ENCODE measurements at regions not wholly inside any gene's neighbourhood (a gene's known extent, or its start where the extent isn't known, plus 50 kb on each side); places are given as distances from the start of the nearest gene placed in this dataset.

DNA sequence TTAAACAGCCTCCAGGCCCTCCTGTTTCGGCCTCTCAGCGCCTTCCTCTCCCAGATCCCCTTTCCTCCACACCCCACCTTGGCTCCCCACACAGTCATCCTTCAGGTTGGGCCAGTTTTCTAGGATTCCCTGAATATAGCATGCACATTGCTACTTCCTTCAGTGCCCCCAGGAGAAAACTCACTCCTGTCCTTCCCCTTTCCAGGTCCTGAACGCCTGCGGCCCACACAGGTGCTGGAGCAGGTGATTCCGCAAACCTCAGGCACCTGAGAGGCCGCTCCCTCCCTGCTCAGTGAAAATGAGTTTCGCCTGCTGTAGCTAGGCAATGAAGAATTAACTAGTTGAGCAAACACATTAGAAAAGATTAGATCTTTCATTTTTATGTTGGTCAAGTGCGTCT lies 185.0 kb downstream of the MED10 start:
- no peak for DNase-seq

DNA sequence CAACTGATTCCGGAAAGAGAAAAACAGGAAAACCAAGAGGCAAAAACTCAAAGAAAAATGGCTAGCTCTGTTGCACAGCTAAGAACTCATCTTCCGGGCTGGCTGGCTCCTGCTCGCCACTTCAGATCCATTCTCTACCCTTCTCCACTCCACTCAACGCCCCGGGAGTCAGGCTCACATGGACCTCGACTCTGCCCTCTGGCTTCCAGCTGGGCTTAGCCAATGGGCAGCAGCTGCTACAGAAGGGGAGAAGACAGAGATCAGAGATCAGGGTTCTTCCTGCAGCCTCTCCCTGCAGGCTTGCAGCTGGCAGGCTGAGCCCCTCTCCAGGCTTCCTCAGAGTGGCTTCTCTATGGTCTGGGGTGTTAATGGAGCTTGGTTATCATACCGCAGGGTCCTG lies 187.5 kb downstream of the MED10 start:
- no peak for DNase-seq

DNA sequence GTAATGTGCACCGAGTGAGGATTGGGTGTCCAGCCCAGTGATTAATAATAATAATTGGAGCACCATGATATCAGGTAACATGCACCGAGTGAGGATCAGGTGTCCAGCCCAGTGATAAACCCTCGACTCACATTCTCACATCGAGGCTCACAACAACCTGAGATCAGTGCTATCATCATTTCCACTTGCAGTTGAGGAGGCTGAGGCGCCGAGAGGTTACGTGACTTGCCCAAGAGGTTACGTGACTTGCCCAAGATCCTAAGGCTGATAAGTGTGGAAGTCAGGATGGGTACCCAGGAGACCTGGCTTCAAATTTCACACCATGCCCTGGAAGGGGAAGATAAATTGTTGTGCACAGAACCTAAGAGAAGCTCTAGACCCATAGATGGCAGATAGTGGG lies 189.4 kb downstream of the MED10 start:
- DNase-seq: no peak

DNA sequence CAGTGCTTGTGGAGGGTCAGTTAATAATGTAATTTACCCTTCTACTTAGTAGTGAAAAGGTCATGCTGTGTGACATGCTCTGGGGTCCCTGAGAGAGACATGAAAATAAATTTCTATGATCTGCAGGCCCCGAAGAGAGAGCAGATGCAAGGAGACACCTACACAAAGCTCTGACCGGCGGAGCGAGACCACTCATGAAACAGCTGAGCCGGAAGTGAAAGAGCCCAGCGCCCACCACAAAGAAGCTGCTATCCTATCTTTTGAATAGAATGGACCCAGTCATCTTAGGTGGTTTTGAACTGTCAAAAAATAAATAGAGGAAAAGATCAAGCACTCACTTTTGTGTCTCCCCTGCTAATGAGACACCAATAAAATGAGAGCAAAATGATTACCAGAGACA lies 190.0 kb downstream of the MED10 start:
- DNase-seq: no peak

DNA sequence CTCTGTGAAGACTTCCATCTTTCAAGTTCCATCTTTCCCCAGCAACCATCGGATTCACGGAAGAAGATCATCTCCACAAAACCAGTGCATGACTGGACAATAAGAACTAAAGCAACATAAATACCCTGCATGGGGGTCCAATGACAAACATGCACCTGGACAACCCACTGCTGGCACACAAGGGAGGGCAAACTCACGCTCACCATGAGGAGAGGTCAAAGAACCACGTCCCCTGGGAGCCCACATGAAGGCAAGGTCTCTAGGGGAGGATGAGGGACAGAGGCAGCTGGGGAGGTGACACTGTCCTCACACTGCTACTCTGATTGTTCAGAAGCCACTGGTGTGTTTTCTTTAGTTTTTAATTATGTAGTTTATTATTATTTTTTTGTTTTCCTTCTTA lies 190.8 kb downstream of the MED10 start:
- DNase-seq: no peak

DNA sequence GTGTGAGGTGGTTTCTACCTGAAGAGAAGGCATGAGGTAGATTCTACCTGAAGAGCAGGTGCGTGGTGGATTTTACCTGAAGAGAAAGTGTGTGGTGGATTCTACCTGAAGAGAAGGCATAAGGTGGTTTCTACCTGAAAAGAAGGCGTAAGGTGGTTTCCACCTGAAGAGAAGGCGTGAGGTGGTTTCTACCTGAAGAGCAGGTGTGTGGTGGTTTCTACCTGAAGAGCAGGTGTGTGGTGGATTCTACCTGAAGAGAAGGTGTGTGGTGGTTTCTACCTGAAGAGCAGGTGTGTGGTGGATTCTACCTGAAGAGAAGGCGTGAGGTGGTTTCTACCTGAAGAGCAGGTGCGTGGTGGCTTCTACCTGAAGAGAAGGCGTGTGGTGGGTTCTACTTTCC lies 192.8 kb downstream of the MED10 start:
- no peak for DNase-seq

DNA sequence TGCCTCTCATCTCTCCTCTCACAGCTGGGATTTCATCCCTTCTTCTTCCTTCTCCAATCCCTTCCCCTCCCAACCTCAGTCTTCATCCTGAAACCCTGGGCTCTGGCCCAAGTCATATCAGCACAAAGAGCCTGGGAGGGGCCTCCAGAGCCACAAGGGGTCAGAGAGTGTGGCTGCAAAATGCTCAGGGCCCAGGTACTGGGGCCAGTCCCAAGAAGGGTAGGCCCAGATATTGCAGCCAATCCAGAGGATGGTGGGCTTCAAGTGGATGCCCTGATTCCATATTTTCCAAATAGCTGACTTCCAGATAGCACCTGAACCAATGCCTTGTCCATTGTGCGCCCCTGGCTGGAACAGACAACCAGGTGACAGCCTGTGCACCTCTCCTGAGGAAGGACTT lies 193.9 kb downstream of the MED10 start:
- no peak for DNase-seq

DNA sequence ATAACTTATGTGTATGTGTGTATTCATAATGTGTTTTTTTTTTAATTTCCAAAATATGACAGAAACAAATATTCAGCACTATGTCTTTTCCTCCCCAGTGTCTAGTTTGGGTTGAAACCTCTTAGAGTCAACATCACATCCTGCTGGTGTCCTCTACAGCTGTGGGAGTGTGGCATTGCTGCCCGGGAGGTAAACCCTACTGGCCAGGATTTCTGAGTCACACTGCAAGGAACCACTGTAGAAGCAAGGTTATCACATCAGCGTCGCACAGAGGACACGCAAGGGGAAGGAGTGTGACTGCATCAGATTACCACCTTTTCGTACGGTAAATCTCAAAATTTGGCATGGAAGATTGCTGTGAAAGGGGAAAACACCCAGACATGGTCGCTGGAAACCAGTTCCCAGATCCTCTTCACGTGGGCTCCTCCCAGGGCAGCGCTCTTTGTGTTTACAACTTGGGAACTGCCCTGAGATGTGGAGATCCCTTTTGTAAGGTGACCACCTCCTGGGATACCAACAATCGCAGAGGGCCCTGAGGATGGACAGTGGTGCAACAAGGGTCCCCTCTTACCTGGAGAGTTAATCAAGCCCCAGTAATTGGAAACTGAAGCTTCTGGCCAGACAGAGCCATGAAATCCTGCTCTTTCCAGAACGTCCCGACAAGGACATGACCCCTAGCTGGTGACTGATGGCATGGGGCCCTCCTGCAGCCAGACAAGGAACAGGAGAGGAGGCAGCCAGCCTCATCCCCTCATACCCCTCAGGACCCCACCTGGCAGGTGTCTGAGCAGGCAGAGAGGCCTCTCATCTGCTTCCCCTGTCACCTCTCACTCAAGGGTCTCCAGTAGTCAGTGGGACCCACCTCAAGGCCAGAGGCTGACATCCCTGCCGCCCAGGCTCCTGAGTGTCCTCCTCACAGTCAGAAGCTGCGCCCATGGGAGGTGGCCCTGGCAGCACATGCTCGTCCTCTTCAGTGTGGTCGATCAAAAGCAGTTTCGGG lies 194.7 kb downstream of the MED10 start:
- DNase-seq: no peak

DNA sequence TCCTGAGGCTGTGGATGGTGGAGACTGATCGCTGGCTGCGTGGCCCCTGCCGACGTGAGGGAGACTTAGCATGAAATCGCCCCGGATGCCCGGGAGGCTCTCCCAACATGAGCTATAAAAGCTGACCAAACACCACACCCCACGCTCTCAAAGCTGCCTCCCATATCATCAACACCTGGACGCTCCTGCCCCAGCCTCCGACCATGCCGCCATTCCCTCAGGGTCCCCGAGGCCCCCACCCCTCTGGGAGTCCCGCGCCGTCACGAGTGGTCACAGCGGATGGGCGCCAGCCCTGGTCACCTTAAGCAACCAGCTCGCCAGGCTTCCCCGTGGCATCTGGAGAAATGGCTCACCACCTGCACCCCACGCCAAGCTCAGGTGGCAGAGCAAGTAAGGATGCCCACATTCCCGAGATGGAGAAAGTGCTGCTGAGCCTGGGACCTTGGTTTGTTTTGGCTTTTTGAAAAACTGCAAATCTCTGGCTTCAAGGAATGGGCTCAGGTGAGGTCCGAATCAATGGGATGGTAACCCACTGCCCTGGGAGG lies 196.0 kb downstream of the MED10 start:
- no peak for DNase-seq

DNA sequence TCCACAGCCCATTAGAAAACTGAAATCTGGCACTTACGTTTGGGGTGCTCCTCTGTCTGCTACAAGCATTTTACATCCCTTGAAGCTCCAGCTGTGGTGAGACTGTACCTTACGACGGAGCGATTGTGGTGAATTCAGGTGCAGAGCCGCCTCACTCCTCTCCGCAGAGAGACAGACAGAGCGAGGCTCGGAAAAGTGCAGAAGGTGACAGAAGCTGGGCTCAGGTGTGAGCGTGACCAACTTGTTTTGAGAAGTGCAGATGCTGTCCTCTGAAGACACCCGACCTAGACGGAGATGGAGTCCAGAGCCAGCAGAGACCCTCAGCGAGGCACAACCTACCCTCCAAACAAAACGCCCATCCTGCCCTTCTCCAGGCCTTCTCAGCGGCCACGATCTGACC lies 196.5 kb downstream of the MED10 start:
- no peak for DNase-seq

DNA sequence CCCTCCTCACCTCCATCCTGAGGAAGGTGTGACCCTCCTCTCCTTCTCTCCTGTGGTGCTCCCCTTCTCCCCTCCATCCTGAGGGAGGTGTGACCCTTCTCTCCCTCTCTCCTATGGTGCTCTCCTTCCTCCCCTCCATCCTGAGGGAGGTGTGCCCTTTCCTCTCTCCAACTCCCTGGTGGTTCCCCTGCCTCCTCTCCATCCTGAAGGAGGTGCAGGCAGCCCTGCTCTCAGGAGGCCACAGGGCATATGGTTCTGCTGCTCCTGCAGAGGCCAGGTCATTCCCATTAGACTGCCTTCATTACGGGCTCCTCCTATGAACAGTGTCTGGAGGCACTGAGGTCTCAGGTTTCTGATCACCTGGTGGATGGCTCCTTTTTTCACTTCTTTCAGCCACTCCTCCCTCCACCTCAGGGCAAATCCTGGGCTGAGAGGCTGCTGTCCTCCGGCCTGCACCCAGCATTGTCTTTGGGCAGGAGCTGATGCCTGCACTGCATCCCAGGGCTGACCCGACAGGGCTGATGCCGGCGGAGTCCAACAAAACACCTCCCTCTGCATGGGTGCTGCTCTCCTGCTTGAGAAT lies 197.1 kb downstream of the MED10 start:
- DNase-seq: no peak

DNA sequence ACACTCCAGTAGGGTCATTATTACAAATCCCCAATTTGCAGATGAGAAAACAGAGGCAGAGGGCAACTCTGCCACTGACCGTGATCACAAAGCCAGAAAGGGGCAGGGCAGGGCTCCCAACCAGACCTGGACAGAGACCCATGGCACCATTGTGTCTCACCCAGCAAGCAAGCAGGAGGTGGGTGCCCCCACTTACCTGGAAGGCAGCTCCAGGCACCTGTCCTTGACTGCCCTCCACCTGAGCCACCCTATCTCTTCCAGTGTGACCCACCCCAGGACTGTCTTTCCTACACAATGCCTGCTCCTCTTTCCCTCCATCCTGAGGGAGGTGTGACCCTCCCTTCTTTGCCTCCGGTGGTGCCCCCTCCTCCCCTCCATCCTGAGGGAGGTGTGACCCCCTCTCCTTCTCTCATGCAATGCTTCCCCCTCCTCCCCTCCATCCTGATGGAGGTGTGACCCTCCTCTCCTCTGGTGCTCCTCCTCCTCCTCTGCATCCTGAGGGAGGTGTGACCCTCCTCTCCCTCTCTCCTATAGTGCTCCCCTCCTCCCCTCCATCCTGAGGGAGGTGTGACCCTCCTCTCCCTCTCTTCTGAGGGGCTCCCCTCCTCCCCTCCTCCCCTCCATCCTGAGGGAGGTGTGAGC lies 198.0 kb downstream of the MED10 start:
- no peak for DNase-seq

DNA sequence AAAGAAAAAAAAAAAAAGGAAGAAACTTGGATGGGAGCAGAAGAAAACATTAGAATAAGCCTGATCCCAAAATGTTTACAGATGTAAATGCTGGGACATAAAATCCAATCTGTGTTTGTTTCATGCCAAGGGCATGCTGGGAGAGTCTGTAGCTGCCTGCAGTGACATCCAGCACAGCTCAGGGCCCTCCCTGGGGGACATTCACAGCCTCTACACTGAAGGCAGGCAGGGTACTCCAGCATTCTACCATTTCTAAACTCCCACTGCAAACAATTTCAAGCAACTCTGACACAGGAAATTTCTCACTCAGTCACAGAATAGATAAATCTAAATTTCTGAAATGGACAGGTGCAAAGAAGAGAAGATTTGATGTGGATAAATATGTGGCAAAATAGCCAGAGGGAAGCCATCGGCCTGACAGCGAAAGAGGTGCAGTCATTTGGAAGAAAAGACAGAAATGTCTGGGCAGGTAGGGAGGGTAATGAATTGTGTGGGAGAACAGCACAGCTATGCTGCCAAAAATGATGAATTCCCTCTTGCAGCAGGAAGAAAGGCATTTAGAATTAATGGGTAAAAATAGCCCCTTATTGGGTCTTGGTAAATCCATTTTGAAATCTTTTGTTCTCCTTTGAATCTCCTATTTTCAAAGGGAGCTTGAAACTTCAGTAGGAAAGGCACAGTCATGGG lies 199.4 kb downstream of the MED10 start:
- DNase-seq: no peak

DNA sequence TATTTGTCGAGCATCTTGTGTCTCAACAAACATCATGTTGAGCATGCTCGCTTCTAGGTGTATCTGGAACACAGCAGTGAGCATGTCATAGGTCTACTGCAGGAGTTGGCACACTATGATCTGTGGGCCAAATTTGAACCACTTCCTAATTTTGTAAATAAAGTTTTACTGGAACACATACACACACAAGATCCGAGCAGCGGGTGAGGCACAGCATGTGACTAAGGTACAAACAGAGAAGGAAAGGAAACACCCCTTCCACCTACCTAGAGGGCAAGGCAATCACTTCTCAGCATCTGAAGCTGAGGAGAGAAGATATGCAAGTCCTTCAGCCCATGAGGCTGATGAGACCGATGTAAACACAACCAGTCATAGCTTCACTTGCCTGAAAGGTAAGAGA lies 200.4 kb downstream of the MED10 start:
- no peak for DNase-seq

DNA sequence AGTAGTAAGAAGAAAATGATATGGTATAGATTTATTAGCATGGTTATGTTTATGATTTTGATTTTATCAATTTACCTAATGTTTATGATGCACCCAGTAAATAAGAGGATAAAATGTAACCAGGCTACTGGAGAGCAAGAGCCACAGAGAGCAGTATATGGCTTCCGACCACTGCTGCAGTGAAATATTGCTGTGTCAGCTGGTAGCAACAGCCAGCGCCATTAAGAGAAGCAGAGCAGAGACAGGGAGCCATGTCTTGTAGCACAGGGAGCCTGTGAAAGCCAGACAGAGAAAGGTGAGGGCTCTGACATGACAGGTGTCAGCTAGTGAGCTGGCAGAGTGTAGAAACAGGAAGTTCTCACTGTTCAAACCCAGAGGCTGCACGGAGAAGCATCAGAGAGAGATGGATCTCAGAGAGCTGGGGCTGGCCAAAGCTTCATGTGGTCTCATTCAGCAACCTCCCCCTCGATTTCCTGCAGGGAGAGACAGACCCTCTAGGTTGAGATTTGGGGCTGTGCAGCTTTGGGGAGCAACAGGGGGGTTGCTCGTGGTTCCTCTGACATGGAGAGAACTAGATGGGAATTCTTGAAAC lies 202.1 kb downstream of the MED10 start:
- DNase-seq: no peak

DNA sequence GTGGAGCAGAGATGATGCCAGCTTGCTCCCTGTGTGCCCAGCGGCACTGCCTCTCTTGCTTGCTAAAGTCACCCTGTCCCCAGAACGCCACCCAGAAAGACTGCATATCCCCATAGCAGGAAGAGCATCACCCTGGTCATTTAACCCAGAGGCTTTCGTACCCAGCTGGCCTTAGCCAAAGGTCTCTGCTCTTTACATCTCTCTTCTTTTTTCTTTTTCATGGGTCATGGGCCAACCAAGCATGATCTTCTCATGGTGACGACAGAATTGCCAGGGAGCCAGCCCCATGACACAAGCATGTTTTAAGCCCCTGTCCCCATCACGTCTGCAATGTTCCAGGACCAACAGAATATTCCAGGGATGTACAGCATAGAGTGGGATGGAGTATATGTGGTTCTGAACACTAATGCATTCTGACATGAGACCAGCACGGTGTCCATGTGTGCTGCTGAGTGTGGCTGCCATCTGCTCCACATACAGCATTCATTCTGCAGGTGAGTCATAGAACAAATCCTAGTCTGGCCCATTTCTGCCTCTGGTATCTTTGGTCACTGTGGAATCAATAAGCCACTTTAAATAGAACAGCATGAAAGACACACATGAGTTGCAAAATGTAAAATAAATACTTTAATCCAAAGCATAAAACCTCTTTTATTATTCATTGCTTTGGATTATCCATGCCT lies 203.0 kb downstream of the MED10 start:
- DNase-seq: no peak

DNA sequence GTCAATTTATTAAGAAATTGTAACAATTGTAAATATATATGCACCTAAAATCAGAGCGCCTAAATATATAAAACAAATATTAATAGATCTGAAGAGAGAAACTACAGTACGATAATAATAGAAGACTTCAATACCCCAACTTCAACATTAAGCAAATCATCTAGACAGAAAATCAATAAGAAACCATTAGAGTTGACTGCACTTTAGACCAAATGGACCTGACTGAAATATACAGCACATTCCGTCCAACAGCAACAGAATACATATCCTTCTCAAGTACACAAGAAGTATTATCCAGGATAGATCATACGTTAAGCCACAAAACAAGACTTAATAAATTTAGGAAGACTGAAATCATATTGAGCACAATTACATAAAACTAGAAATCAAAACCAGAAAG lies 208.7 kb downstream of the MED10 start:
- no peak for DNase-seq

DNA sequence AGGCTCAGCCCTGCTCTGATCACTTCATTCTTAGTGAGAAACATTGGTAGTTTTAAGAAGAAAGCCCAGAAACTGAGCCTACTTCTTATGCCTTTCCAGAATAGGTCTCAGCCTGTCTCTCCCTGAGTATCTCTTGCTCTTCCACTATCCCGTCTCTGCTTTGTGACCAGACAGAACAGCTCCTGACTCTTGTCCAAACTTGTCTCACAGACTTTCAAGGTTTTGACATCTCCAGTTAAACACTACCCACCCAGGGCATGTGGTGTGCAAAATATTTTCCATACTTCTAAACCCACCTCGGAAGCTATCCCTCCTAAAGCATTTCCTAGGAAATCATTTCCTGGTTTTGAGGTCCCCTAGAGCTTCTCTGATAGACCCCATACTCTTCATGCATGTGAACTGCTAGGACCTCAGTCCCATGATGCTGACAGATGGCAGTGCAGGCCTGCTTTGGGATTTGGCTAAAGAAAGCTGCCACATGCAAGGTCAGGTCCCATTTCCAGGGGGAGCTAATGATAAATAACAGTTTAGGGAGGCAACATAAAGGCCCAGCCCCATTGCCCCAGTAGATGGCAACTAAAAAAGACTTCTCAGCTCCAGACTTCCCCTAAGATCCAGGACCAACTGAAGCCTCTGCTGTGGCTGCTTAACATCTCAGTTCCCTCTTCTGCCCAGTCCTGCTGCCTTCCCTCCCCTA lies 211.5 kb downstream of the MED10 start:
- no peak for DNase-seq

DNA sequence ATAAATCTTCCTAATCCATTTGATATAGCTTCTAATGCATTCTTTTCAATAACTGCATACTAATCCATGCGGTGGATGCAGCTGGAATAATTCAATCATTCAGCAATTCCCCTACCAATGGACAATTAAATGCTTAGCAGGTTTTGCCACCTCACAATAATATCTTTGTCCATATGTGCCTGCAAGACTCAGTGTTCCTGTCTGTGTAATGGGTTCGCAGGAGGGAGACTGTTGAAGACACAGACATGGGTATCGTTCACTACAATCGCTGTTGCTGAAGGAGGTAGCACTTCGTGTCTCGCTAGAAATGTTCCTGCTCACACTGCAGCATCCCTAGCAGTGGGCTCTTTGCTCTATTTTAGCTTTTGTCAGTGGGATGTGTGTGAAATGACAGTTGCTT lies 214.4 kb downstream of the MED10 start:
- no peak for DNase-seq

DNA sequence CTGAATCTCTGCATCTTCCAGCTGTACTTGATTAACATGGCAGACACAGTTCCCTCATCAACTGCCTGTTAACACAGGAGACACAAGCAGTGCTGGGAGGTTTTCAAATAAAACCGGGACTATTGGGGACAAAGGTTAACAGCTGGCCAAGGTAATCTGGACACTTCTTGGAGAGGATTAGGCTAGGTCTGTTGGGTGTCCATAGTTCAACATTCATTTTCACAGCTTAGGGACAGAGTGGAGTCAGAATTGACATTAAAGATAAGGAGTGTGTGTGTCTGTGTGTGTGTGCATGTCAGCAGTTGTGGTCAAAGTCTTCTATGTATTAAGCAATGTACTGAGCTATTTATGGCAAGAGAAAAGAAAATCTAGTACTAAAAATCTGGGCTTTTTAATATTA lies 216.2 kb downstream of the MED10 start:
- no peak for DNase-seq

DNA sequence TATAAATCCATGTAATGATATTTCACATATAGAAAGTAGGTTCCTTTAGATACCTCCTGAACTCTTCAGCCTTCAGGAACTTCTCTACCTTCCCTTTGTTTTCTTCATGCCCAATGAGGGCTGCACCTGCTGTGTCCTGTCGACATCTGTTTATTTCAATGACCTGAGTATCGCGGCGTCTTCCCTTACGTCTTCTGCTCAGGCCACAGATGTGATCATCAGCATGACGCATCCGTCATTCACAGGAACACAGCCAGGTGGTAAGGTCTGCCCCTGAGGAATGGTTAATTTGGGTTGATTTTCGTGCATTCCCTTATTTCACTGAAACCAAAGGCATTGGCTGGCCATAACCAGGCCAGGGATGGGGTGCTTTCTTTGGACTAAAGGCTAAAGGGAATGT lies 217.1 kb downstream of the MED10 start:
- no peak for DNase-seq
